TTC549 (cell line): ENCODE measurements at regions not wholly inside any gene's neighbourhood (a gene's known extent, or its start where the extent isn't known, plus 50 kb on each side); places are given as distances from the start of the nearest gene placed in this dataset.
"Not testable (repeated sequence)": the region's sequence is repeated elsewhere in the genome, so short reads cannot be mapped to it uniquely, and the experiment has no call there.

Experiments used
- FAIRE-seq: peaks from 2 replicates; lab custom pipeline; 2012; peaks lifted over from hg19 to GRCh38; lab: Jason Lieb, UNC

- no peak for FAIRE-seq
Observed at GRCh38 chr21:23968008-23968407, 1639.3 kb downstream of the MRPL39 start.

GRCh38 chr21:23963454-23963853, 1643.8 kb downstream of the MRPL39 start:
- no peak for FAIRE-seq

DNA sequence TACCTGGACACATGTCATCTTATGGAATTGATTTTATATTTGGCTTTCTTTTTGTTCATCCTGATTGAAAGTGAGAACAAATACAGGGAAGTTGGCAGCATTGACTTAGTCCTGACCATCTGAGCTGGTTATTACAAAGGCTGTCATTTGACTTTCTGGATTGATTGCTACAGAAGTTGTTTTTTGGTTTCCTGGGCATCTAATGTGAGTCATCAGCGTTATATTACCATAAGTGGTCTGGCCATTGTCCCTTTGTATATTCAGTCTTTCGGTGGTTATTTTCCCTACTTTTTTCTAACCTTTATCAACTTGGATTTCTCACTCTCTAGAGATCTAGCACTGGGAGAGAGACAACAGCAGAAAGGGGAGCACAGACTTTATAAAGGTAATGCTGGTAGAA, 1646.5 kb downstream of the MRPL39 start:
- no peak for FAIRE-seq

DNA sequence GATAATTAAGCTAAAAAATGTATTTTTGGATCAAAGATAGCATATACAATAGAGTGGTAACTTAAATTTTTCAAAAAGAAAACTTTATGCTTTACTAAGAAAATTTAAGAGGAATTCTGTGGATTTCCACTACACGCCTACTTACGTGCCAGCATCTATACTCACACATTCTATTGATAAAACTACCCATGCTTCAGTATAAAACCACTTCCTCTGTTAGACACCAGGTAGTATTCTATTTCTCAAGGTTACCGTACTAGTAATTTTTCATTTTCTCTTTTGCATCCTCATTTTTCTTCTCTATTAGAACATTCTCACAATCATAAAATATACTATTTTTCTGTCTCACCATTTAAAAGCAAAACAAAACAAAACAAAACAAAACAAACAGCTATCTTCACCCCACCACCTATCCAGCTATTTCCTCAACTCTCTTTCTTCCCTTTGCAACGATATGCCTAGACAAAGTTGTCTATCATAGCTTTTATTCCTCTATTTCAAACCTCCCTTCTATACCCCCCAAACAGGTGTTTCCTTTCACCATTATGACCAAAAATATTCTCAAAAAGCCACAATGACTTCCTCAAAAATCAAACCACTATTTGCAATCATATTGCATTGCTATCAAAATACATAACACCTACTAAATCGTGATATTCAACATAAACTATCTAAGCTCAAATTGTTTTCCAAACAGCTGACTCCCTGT, 1652.0 kb downstream of the MRPL39 start:
- no peak for FAIRE-seq

DNA sequence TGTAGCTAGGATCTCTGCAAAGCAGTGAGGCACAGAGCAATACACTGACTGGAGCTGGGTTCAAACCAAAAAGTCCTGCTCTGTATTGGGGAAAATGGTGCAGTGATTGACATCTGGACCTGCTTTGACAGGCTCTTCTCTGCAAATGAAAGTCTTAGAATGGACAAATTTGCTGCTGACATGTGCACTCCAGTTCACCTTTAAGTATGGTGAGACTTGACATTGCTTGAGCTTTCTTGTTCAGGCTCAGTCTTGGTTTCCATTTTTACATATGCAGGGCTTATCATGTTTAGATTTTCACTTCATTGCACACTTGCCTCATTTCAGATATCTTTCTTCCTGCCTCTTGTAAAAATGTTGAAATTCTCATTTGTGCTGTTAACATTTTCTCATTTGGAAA, 1655.0 kb downstream of the MRPL39 start:
- no peak for FAIRE-seq

- FAIRE-seq: no peak
Observed at GRCh38 chr21:23951251-23951650, 1656.0 kb downstream of the MRPL39 start.

DNA sequence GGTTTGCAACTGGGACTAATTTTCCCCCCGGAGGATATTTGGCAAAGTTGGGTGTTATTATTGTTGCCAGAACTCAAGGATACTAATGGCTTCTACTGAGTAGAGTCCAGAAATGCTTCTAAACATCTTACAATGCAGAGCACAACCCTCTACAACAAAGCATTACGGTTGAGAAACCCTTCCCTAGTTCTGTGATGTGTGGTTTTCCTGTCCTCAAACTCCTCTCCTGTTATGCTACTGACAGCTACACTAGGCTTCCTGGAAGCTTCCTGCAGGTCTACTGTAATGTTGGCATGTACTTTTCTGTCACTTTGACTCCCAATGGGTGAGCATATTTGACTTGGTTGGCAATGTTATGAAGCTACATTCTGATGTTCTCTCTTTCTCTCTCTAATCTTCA, 1656.9 kb downstream of the MRPL39 start:
- no peak for FAIRE-seq

GRCh38 chr21:23949493-23949892, 1657.8 kb downstream of the MRPL39 start:
- FAIRE-seq: no peak

DNA sequence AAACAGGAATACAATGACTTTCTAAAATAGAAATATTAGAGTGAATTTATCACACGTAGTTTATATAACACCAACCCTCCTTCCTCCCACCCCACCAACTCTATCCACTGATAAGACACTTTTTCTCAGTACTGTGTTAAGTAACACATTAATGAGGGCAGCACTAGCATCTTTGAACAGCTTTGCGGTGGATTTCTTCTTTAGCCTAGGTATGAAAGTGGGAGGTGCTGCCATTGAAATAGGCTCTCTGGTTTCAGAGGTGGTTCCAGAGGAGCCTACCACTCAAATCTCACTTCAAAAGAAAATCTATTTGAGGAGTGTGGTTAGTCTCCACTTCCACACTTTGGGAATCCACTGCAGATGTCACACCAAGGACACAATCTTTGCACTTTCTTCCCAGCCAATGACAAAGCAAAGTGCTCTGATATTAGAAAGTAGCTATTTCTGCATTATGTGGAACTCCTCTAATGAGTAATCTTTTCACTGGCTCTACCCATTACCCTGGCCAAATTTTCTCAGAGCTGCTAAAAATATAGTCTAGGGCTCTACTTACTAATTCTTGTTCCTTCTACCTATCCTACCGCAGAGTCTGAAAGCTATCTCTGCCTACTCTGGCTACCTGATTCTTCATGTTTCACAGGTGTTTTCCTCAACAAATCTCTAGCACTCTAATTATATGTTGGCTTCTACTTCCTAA, 1667.8 kb downstream of the MRPL39 start:
- no peak for FAIRE-seq

DNA sequence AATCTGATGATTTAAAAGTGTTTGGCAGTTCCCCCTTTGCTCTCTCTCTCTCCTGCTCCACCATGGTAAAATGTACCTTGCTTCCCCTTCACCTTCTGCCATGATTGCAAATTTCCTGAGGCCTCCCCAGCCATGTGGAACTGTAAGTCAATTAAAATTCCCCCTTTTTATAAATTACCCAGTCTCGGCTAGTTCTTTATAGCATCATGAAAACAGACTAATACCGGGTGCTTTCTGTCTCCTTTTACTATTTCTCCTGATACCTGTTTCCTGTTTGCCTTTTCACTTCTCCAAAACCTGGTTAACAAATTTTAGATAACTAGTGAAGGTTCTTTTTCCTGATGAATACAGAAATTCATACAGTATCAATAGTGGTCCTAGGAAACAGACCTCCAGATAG, 1670.3 kb downstream of the MRPL39 start:
- no peak for FAIRE-seq

DNA sequence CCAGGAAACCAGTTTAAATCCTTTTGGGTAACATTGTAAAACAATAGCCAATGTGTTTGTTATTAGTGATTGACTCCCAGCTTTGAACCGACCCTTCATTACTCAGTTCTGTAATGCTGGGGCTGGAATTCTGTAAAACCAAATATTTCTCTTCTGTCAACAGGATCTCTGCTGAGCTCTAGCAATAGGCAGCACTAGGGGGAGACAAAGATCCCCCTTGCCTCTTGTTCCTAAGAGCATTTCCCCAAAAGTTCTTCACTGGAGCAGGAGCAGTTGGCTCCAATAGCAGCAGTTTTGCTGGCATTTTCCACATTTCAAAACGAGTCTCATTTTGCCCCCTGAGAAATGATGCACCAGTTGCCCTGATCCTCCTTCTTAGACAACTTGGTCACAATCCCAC, 1671.1 kb downstream of the MRPL39 start:
- FAIRE-seq: no peak

DNA sequence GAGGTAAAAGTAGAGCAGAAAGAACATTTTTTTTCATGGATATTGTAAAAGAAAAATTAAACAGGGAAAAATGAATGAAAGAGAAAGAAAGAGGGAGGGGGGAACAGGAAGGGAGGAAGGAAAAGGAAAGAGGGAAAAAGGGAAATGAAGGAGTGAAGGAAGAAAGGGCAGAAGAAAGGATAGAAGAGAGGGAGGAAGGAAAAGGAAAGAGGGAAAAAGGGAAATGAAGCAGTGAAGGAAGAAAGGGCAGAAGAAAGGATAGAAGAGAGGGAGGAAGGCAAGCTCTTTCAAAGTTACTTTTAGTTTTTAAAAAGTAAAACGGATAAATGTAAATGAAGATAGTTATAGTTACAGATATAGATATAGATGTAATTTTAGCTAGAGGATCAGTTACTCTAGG, 1676.7 kb downstream of the MRPL39 start:
- no peak for FAIRE-seq

GRCh38 chr21:23926430-23926829, 1680.9 kb downstream of the MRPL39 start:
- FAIRE-seq: not testable (repeated sequence)

DNA sequence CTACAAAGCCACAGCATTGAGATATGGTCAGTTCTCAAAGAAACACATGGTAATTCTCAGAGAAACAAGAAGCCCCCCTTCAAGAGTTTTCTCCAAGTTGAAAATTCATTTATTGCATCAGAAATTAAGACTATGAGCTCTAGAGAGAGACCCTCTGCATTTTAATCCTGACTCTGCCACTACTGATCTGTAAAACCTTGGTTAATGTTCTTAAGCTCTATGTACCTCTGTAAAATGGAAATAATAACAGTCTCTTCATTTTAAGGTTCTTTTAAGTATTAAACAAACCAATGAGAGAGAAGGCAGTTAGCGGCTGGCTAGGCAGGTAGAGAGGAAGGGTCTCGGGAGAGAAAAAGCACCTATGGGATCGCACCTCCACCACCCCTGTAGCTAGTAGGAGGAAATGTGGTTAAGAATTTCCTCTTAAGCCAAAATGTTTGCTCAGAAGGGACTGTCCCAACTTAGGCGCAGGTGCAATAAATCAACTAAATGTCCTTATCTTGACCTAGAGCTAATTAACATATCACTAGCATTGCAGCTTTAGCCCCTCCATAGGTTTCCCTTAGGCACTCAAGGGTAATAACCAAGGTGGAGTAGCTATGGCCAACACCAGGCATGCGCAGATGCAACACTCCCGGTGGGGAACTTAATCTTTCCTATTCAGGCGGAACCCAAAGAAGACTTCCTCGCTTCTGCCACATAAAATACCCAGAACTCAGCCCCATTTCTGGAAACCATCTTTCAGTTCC, 1685.4 kb downstream of the MRPL39 start:
- no peak for FAIRE-seq

DNA sequence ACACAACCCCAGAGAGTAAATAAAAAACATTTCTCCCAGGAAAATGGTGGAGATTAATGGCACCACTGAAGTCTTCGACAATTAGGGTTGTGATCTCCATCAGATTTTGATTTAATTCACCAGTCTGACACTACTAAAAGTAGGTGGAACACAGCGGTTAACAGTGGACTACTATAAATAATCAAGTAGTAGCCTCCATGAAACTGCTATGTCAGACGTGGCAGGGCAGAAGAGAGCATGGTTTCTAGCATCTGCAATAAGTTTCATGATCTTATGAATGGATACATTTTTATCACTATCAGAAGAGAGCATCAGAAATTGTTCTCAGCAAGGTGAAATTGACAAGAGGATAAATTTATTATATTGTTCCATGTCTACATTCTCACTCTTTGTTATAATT, 1706.6 kb downstream of the MRPL39 start:
- FAIRE-seq: no peak

- FAIRE-seq: no peak
Observed at GRCh38 chr21:23899561-23899960, 1707.7 kb downstream of the MRPL39 start.

DNA sequence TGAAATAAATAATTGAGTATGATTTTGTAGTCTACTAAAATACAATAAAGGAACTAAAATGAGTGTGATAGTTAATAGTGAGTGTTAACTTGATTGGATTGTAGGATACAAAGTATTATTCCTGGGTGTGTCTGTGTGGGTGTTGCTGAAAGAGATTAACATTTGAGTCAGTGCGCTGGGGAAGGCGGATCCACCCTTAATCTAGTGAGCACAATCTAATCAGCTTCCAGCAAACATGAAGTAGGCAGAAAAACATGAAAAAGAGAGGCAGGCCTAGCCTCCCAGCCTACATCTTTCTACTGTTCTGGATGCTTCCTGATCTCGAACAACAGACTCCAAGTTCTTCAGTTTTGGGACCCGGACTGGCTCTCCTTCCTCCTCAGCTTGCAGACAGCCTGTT, 1716.6 kb downstream of the MRPL39 start:
- no peak for FAIRE-seq

DNA sequence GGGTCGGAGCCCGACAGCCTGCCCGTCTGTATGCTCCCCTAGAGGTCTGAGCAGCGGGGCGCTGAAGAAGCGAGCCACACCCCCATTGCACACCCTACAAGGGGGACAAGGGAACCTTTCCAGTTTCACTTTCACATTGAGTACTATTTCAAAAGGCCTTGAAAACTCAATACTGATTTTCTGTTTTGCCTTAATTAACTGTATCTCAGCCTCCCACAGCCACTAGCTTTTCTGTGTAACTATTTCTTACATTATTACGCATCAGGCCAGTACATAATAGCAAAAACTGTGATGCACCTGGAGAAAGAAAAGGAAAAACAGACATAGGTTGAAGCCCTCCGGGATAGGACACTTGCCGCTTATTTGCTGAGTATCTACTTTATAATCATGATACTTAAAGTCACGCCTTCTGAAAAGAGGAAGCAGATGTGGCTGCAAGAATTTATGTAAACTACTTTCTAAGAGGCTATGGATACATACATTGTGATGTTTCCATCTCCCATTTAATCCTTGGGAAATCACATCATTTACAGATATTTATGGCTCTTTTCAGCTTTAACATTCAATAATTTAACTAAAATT, 1719.5 kb downstream of the MRPL39 start:
- no peak for FAIRE-seq

DNA sequence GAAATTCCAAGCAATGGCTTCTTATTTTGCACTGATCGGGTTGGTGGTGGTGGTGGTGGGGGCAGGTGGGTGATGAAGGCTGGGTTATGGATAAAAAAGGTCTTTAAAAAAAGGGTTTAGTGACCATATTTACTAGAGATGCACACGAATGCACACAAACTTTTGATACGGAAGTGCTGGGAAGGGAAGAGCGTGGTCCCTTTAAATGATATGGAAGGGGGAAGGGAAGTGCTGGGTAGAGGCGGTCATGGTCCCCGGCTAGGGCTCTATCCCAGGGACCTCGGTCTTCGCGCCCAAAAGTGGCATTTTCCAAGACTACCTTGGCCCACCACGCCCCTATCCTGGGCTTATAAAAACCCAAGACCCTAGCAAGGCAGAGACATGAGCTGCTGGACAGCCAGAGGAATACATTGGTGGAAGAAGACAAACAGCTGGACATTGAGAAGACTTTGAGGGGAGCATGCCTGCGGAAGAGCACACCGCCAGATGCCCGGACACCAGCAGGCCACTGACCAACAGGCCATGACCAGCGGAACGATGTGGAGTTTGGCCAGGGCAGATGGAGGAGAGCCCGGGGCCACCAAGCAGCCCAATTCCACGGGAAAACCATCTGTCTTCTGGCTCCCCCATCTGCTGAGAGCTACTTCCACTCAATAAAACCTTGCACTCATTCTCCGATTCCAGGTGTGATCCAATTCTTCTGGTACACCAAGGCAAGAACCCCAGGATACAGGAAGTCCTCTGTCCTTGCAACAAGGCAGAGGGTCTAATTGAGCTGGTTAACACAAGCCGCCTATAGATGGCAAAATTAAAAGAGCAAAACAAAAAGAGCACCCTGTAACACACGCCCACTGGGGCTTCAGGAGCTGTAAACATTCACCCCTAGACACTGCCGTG, 1720.2 kb downstream of the MRPL39 start:
- FAIRE-seq: no peak

DNA sequence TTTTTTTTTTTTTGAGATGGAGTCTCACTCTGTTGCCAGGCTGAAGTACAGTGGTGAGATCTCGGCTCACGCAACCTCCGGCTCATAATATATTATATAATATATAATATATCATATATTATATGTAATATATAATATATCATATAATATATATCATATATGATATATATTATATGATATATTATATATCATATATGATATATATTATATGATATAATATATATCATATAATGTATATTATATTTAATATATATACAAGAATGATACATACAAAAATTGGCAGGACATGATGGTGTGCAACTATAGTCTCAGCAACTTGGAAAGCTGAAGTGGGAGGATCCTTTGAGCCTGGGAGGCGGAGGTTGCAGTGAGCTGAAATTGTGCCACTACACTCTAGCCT, 1725.5 kb downstream of the MRPL39 start:
- FAIRE-seq: peak; percentile 88

DNA sequence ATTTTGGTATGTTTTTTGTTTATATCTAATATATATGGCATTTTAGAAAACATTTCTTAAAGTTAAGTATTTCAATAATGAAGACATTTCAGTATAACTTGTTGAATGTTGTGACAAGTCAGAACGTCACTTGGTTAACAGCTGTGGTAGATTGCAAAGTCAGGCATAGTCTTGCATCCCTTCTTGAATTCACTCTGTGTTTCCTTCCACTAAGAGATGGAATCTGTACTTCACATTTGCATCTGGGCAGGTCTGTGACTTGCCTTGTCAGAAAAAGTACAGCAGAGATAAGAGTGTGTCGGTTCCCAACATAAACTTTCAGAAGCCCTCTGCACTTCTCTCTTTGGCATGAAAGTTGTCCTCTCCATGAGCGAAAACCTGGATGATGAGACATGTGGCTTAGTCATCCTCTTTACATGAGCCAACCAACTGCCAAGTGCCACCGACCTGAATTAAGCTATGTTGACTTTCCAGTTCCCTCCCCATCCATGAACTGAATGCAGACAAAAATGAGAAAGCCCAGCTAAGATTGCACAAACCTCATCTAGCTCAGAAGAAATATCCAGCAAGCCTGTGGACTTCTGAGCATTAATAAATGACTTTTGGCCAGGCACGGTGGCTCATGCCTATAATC, 1730.2 kb downstream of the MRPL39 start:
- FAIRE-seq: no peak

DNA sequence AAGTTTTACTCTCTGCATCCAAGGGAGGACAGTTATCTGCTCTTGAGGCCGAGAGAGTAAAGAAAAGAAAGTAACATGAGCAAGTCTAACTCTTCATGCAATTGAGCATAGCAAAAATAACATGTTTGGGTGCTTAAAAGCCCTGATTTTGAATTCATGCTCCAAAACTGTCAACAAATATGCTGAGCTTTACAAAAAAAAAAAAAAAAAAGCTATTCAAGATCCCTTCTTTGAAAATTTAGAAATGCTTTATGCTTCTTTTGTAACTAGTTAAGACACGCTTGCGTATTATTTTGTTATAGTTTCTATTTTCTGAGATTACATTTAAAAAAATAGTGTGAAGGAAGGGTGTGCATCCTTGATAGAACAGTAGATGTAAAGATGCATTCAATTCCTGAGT, 1733.0 kb downstream of the MRPL39 start:
- FAIRE-seq: no peak
